H1 (cell line): ENCODE measurements at regions not wholly inside any gene's neighbourhood (a gene's known extent, or its start where the extent isn't known, plus 50 kb on each side); places are given as distances from the start of the nearest gene placed in this dataset.

Source experiments
- BACH1 ChIP-seq: IDR thresholded peaks from 2 replicates; pipeline ENCODE4 v1.6.1; 2012; ENCODE audit warnings: low read length, improper control_type of control experiment
- EP300 ChIP-seq, 2 experiments: IDR thresholded peaks; 1 replicate in 1 of 2; 2 replicates in 1 of 2; pipeline ENCODE4 v1.6.1; 2011 to 2012; ENCODE audit warnings: low read depth in 2 of 2, low read length in 2 of 2, mild to moderate bottlenecking in 2 of 2, borderline replicate concordance in 1 of 2, inconsistent platforms in 1 of 2, moderate library complexity in 1 of 2
- NRF1 ChIP-seq: IDR thresholded peaks from 2 replicates; pipeline ENCODE4 v1.6.1; 2011; ENCODE audit warnings: mild to moderate bottlenecking, low read depth, low read length, improper control_type of control experiment
- POLR2A ChIP-seq, 2 experiments: IDR thresholded peaks; 1 replicate in 1 of 2; 2 replicates in 1 of 2; pipeline ENCODE4 v1.6.1; 2011; ENCODE audit warnings: low read depth in 2 of 2, low read length in 2 of 2, mild to moderate bottlenecking in 2 of 2; ENCODE audit errors: control extremely low read depth in 1 of 2
- RAD21 ChIP-seq, 2 experiments: IDR thresholded peaks in 1 of 2; conservative IDR thresholded peaks in 1 of 2; 2 replicates each; pipeline ENCODE4 v1.6.1; 2011; ENCODE audit warnings: low read depth in 2 of 2, low read length in 2 of 2, improper control_type of control experiment in 1 of 2, inconsistent platforms in 1 of 2, mild to moderate bottlenecking in 1 of 2, moderate library complexity in 1 of 2
- RFX5 ChIP-seq: IDR thresholded peaks from 2 replicates; pipeline ENCODE4 v1.6.1; 2011; ENCODE audit warnings: low read depth, low read length, improper control_type of control experiment, borderline replicate concordance
- TF ChIP-seq, protein P1 (sequence below), 3 experiments: IDR thresholded peaks; 1 replicate in 2 of 3; 2 replicates in 1 of 3; pipeline versions ENCODE4 v1.5.1 to v1.6.1; 2011; ENCODE audit warnings: low read length in 3 of 3, mild to moderate bottlenecking in 3 of 3, inconsistent platforms in 2 of 3, low read depth in 1 of 3, moderate library complexity in 1 of 3; ENCODE audit not compliant: insufficient read depth in 1 of 3; ENCODE audit errors: control extremely low read depth in 1 of 3

DNA sequence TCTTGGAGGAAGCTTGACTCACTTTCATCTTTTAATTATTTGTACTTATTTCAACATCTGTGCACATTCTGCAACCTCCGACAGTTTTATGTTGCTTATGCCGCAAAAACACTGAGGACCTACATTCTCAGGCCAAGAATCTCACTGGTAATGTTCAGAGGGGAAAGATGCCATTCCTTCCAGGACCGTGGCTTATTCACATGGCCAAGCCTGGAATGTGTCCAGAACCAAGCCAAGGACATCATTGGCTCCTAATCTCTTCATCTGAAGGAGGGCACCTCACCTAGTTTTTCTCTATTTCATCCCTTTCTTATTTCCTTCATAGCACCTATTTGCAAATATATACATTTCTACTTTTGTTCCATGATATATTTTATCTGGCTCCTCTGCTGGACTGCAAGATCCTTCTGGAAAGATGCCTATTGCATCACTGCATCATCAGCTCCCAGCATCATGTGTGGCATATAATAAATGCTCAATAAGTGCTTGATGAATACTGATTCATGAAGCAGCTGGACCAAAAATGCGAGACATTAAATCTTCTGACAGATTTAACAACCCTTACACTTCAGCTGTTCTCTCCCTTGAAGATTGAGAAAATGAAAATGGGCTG lies 377.1 kb downstream of the TNS1 start:
- TF ChIP-seq RFX5 (no peak), EP300 (IDR thresholded peaks at IDR 0.05; ENCODE audit: borderline replicate concordance in 1 of 2, low read depth in 2 of 2, low read length in 2 of 2) (no peak), NRF1 (no peak), BACH1 (no peak), POLR2A (IDR thresholded peaks at IDR 0.05; ENCODE audit: control extremely low read depth in 1 of 2, low read depth in 2 of 2, low read length in 2 of 2) (no peak), RAD21 (IDR thresholded peaks at IDR 0.05 in 1 of 2, conservative IDR thresholded peaks at IDR 0.05 in 1 of 2; ENCODE audit: low read depth in 2 of 2, low read length in 2 of 2) (no peak)
- TF ChIP-seq, protein P1, sequence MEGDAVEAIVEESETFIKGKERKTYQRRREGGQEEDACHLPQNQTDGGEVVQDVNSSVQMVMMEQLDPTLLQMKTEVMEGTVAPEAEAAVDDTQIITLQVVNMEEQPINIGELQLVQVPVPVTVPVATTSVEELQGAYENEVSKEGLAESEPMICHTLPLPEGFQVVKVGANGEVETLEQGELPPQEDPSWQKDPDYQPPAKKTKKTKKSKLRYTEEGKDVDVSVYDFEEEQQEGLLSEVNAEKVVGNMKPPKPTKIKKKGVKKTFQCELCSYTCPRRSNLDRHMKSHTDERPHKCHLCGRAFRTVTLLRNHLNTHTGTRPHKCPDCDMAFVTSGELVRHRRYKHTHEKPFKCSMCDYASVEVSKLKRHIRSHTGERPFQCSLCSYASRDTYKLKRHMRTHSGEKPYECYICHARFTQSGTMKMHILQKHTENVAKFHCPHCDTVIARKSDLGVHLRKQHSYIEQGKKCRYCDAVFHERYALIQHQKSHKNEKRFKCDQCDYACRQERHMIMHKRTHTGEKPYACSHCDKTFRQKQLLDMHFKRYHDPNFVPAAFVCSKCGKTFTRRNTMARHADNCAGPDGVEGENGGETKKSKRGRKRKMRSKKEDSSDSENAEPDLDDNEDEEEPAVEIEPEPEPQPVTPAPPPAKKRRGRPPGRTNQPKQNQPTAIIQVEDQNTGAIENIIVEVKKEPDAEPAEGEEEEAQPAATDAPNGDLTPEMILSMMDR (IDR thresholded peaks at IDR 0.05; ENCODE audit: control extremely low read depth in 1 of 3, insufficient read depth in 1 of 3, low read depth in 1 of 3, low read length in 3 of 3) = no peak
